Activated B cell treated with CpG ODN at 0.5 μM for 24 hours (primary cell): ENCODE measurements at regions not wholly inside any gene's neighbourhood (a gene's known extent, or its start where the extent isn't known, plus 50 kb on each side); places are given as distances from the start of the nearest gene placed in this dataset.

Source experiments
- ATAC-seq: fragments of 200-7000 bp; cut with Tn5 transposase; one replicate; pipeline ENCODE4 v1.10.0; 2021; ENCODE audit warnings: low read depth, mild to moderate bottlenecking, moderate library complexity
- CTCF ChIA-PET: fragments of 350-600 bp; sonication (Branson Sonifier 250); formaldehyde crosslinking; loops from one replicate; lab custom pipeline; 2021; ENCODE audit warnings: antibody characterized with exemption; lab: Charles Lee
- POLR2A ChIA-PET: fragments of 350-600 bp; sonication (Branson Sonifier 250); formaldehyde crosslinking; loops from one replicate; lab custom pipeline; 2021; ENCODE audit warnings: antibody characterized with exemption; lab: Charles Lee
- DNase-seq: peaks from one replicate; pipeline ENCODE4 v3.0.0; 2022
- H3K27ac Mint-ChIP-seq: one replicate; pipeline ENCODE4 v1.8.0; 2020; ENCODE audit warnings: mixed read lengths
- H3K27me3 Mint-ChIP-seq: one replicate; pipeline ENCODE4 v1.8.0; 2021; ENCODE audit warnings: mixed read lengths
- H3K36me3 Mint-ChIP-seq: one replicate; pipeline ENCODE4 v1.8.0; 2021; ENCODE audit warnings: low read depth, mixed read lengths
- H3K4me1 Mint-ChIP-seq: one replicate; pipeline ENCODE4 v1.8.0; 2021; ENCODE audit warnings: mixed read lengths
- H3K4me3 Mint-ChIP-seq: one replicate; pipeline ENCODE4 v1.8.0; 2020; ENCODE audit warnings: mild to moderate bottlenecking, mixed read lengths
- H3K9me3 Mint-ChIP-seq: one replicate; pipeline ENCODE4 v1.8.0; 2020; ENCODE audit warnings: mixed read lengths
- CTCF ChIP-seq: fragments of 200-600 bp; IDR thresholded peaks from one replicate; pipeline ENCODE4 v1.8.0; 2022; ENCODE audit warnings: antibody characterized with exemption, mild to moderate bottlenecking
- intact Hi-C: fragments of 100-400 bp; cut with micrococcal nuclease; formaldehyde crosslinking; loops from one replicate; pipeline ENCODE4 v1.15.1; 2024

- H3K27me3 Mint-ChIP-seq, result no peaks in the 10 kb centered on the region
- H3K36me3 Mint-ChIP-seq, result no peaks in the 10 kb centered on the region
- H3K4me1 Mint-ChIP-seq, result no peaks in the 10 kb centered on the region
- CTCF ChIA-PET, result no interaction called here
- H3K4me3 Mint-ChIP-seq, result no peak overlapping the region
- DNase-seq (no peak), ATAC-seq (no peak)
- no peaks in the 10 kb centered on the region for H3K9me3 Mint-ChIP-seq
- intact Hi-C loops, result no loop called here
- TF ChIP-seq CTCF, result no peak
- H3K27ac Mint-ChIP-seq, result no peak overlapping the region
- POLR2A ChIA-PET, result no interaction called here
Observed at GRCh38 chr12:18953505-18953904, 176.0 kb upstream of the PLEKHA5 start.

- intact Hi-C loops, result no loop called here
- TF ChIP-seq CTCF, result no peak
- ATAC-seq (no peak), DNase-seq (no peak)
- Mint-ChIP-seq H3K27ac (no peak overlapping the region), H3K4me3 (no peak overlapping the region), H3K27me3 (no peaks in the 10 kb centered on the region), H3K4me1 (no peaks in the 10 kb centered on the region), H3K9me3 (no peaks in the 10 kb centered on the region), H3K36me3 (no peaks in the 10 kb centered on the region)
- ChIA-PET POLR2A (no interaction called here), CTCF (no interaction called here)
Observed at GRCh38 chr12:18955594-18955993, 173.9 kb upstream of the PLEKHA5 start.

- ATAC-seq, result no peak
- no peak for DNase-seq
- intact Hi-C loops, result no loop called here
- Mint-ChIP-seq H3K27me3 (no peaks in the 10 kb centered on the region), H3K27ac (no peak overlapping the region), H3K4me3 (no peak overlapping the region), H3K4me1 (no peaks in the 10 kb centered on the region), H3K9me3 (peaks cover 7% of the 10 kb centered on the region), H3K36me3 (no peaks in the 10 kb centered on the region)
- ChIA-PET CTCF (no interaction called here), POLR2A (no interaction called here)
- no peak for TF ChIP-seq CTCF
Observed at GRCh38 chr12:18965203-18965602, 164.3 kb upstream of the PLEKHA5 start.

GRCh38 chr12:18966954-18967353 is 162.6 kb upstream of the PLEKHA5 start:
- H3K27me3 Mint-ChIP-seq, result no peaks in the 10 kb centered on the region
- H3K36me3 Mint-ChIP-seq, result no peaks in the 10 kb centered on the region
- H3K9me3 Mint-ChIP-seq, result peaks cover 7% of the 10 kb centered on the region
- no peak overlapping the region for H3K4me3 Mint-ChIP-seq
- H3K27ac Mint-ChIP-seq, result no peak overlapping the region
- no peaks in the 10 kb centered on the region for H3K4me1 Mint-ChIP-seq
- DNase-seq, result no peak
- intact Hi-C loops, result no loop called here
- POLR2A ChIA-PET, result no interaction called here
- CTCF ChIA-PET, result no interaction called here
- no peak for TF ChIP-seq CTCF
- no peak for ATAC-seq

- POLR2A ChIA-PET, result no interaction called here
- Mint-ChIP-seq H3K4me1 (no peaks in the 10 kb centered on the region), H3K27ac (no peak overlapping the region), H3K4me3 (no peak overlapping the region), H3K36me3 (no peaks in the 10 kb centered on the region), H3K9me3 (peaks cover 5% of the 10 kb centered on the region), H3K27me3 (no peaks in the 10 kb centered on the region)
- no peak for TF ChIP-seq CTCF
- intact Hi-C loops, result no loop called here
- CTCF ChIA-PET, result no interaction called here
- DNase-seq (no peak), ATAC-seq (no peak)
Observed at GRCh38 chr12:18967814-18968213, 161.7 kb upstream of the PLEKHA5 start.
